HEK293T (cell line): ENCODE measurements at regions not wholly inside any gene's neighbourhood (a gene's known extent, or its start where the extent isn't known, plus 50 kb on each side); places are given as distances from the start of the nearest gene placed in this dataset.

Experiments used
- BHLHE40 ChIP-seq: fragments of 450-650 bp; IDR thresholded peaks from 2 replicates; pipeline ENCODE4 v1.6.1; 2016; ENCODE audit warnings: mild to moderate bottlenecking, moderate library complexity, borderline replicate concordance
- FOXA1 ChIP-seq: fragments of 450-650 bp; IDR thresholded peaks from 2 replicates; pipeline ENCODE4 v1.6.1; 2016; ENCODE audit warnings: mild to moderate bottlenecking
- FOXK2 ChIP-seq: fragments of 450-650 bp; IDR thresholded peaks from 2 replicates; pipeline ENCODE4 v1.6.1; 2016; ENCODE audit warnings: mild to moderate bottlenecking
- FOXM1 ChIP-seq: fragments of 450-650 bp; IDR thresholded peaks from 2 replicates; pipeline ENCODE4 v1.6.1; 2017; ENCODE audit warnings: mild to moderate bottlenecking, borderline replicate concordance
- HDGF ChIP-seq: fragments of 450-650 bp; IDR thresholded peaks from 2 replicates; pipeline ENCODE4 v1.6.1; 2017; ENCODE audit warnings: antibody characterized with exemption, borderline replicate concordance
- NFRKB ChIP-seq: fragments of 450-650 bp; IDR thresholded peaks from 2 replicates; pipeline ENCODE4 v1.6.1; 2016; ENCODE audit warnings: mild to moderate bottlenecking, moderate library complexity
- SP1 ChIP-seq: fragments of 450-650 bp; IDR thresholded peaks from 2 replicates; pipeline ENCODE4 v1.6.1; 2017
- ZNF384 ChIP-seq: fragments of 450-650 bp; IDR thresholded peaks from 2 replicates; pipeline ENCODE4 v1.6.1; 2016

- TF ChIP-seq FOXK2, result no peak
- TF ChIP-seq SP1, result no peak
- no peak for TF ChIP-seq NFRKB
- no peak for TF ChIP-seq FOXA1
- no peak for TF ChIP-seq BHLHE40
- TF ChIP-seq HDGF, result no peak
- no peak for TF ChIP-seq FOXM1
- TF ChIP-seq ZNF384, result no peak
These were observed 167.3 kb upstream of the GLI2 start for GRCh38 chr2:120568089-120568974.
